Natural killer cell (primary cell): ENCODE measurements at regions not wholly inside any gene's neighbourhood (a gene's known extent, or its start where the extent isn't known, plus 50 kb on each side); places are given as distances from the start of the nearest gene placed in this dataset.

ENCODE experiments used
- ATAC-seq, 3 donors: fragments of 150-1000 bp in 2 of 3; fragments of 200-7000 bp in 1 of 3; cut with Tn5 transposase; 1 replicate in 1 of 3; 2 replicates in 2 of 3; pipeline ENCODE4 v1.10.0; 2021; ENCODE audit warnings: mild to moderate bottlenecking in 2 of 3, moderate library complexity in 2 of 3
- DNase-seq, 2 donors: peaks; one replicate each; pipeline versions ENCODE4 v3.0.0 to v3.0.0-alpha.2; 2013 to 2021; ENCODE audit warnings: mixed read lengths in 1 of 2
- H3K27ac ChIP-seq: one replicate; pipeline ENCODE4 v1.5.1; 2013; ENCODE audit warnings: mild to moderate bottlenecking, low read length
- H3K27me3 ChIP-seq: one replicate; pipeline ENCODE4 v1.6.1; 2013; ENCODE audit warnings: low read length; ENCODE audit not compliant: control insufficient read depth, insufficient read depth
- H3K36me3 ChIP-seq: one replicate; pipeline ENCODE4 v1.6.1; 2013; ENCODE audit warnings: low read length; ENCODE audit not compliant: control insufficient read depth, insufficient read depth
- H3K4me1 ChIP-seq: one replicate; pipeline ENCODE4 v1.6.1; 2013; ENCODE audit warnings: low read length; ENCODE audit not compliant: control insufficient read depth, insufficient read depth
- H3K4me3 ChIP-seq: one replicate; pipeline ENCODE4 v1.5.1; 2013; ENCODE audit warnings: low read length
- H3K9me3 ChIP-seq: one replicate; pipeline ENCODE4 v1.6.1; 2013; ENCODE audit warnings: low read length; ENCODE audit not compliant: control insufficient read depth, insufficient read depth
- H3K27ac Mint-ChIP-seq, 2 donors: one replicate each; pipeline ENCODE4 v1.8.0; 2022; ENCODE audit warnings: mild to moderate bottlenecking in 2 of 2, mixed read lengths in 2 of 2, moderate library complexity in 1 of 2
- H3K27me3 Mint-ChIP-seq, 2 donors: one replicate each; pipeline ENCODE4 v1.8.0; 2022; ENCODE audit warnings: low read depth in 2 of 2, mixed read lengths in 2 of 2
- H3K36me3 Mint-ChIP-seq: one replicate; pipeline ENCODE4 v1.8.0; 2022; ENCODE audit warnings: mixed read lengths
- H3K4me1 Mint-ChIP-seq, 2 donors: one replicate each; pipeline ENCODE4 v1.8.0; 2022; ENCODE audit warnings: mixed read lengths in 2 of 2
- H3K4me3 Mint-ChIP-seq: one replicate; pipeline ENCODE4 v1.8.0; 2022; ENCODE audit warnings: mild to moderate bottlenecking, moderate library complexity, mixed read lengths
- H3K9me3 Mint-ChIP-seq, 2 donors: one replicate each; pipeline ENCODE4 v1.8.0; 2022; ENCODE audit warnings: mixed read lengths in 2 of 2
- WGBS: methylation state at CpG from one replicate; pipeline ENCODE4 v1.1.7; 2013; ENCODE audit warnings: missing lambda C conversion rate; ENCODE audit not compliant: insufficient coverage; 5-methylcytosine and 5-hydroxymethylcytosine counted together
- intact Hi-C: fragments of 100-400 bp; cut with micrococcal nuclease; formaldehyde crosslinking; loops from one replicate; pipeline ENCODE4 v1.14.2; 2022
- TF ChIP-seq, protein P1 (sequence below): fragments of 200-600 bp; IDR thresholded peaks from one replicate; pipeline ENCODE4 v1.8.0; 2022; ENCODE audit warnings: antibody characterized with exemption

DNA sequence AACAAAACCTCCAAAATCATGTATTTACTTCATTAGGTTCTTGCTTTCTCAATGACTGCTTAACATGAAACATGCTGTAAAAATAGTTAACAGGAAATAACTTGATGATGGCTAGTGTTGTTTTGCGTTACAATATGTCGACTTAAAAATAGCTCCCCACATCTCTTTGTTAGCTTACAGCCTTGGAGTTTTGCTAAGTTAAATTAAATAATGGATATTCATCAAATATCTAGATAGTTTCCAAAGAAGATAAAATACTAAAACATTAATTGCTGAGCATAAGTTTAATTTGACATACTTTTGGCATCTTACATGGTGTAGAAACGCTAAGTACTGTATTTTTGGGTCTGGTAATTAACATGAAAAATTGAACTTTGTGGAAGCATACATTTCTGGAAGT lies 500.6 kb upstream of the NOVA1 start:
- Mint-ChIP-seq H3K36me3 (peaks cover 7% of the 10 kb centered on the region), H3K9me3 (peaks cover 11 to 14% of the 10 kb centered on the region in 2 donors), H3K4me3 (no peak overlapping the region), H3K27ac (no peak overlapping the region), H3K27me3 (no peaks in the 10 kb centered on the region), H3K4me1 (no peaks in the 10 kb centered on the region)
- H3K4me1 ChIP-seq = no peaks in the 10 kb centered on the region
- TF ChIP-seq, protein P1, sequence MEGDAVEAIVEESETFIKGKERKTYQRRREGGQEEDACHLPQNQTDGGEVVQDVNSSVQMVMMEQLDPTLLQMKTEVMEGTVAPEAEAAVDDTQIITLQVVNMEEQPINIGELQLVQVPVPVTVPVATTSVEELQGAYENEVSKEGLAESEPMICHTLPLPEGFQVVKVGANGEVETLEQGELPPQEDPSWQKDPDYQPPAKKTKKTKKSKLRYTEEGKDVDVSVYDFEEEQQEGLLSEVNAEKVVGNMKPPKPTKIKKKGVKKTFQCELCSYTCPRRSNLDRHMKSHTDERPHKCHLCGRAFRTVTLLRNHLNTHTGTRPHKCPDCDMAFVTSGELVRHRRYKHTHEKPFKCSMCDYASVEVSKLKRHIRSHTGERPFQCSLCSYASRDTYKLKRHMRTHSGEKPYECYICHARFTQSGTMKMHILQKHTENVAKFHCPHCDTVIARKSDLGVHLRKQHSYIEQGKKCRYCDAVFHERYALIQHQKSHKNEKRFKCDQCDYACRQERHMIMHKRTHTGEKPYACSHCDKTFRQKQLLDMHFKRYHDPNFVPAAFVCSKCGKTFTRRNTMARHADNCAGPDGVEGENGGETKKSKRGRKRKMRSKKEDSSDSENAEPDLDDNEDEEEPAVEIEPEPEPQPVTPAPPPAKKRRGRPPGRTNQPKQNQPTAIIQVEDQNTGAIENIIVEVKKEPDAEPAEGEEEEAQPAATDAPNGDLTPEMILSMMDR = no peak
- H3K9me3 ChIP-seq = peaks cover 6% of the 10 kb centered on the region
- H3K36me3 ChIP-seq = no peaks in the 10 kb centered on the region
- H3K27ac ChIP-seq = no peak overlapping the region
- no peaks in the 10 kb centered on the region for H3K27me3 ChIP-seq
- intact Hi-C loops = no loop called here
- H3K4me3 ChIP-seq = no peak overlapping the region
- WGBS = 0% methylated on average over 1 of the region's 3 CpGs
- DNase-seq (no peak), ATAC-seq (no peak)

DNA sequence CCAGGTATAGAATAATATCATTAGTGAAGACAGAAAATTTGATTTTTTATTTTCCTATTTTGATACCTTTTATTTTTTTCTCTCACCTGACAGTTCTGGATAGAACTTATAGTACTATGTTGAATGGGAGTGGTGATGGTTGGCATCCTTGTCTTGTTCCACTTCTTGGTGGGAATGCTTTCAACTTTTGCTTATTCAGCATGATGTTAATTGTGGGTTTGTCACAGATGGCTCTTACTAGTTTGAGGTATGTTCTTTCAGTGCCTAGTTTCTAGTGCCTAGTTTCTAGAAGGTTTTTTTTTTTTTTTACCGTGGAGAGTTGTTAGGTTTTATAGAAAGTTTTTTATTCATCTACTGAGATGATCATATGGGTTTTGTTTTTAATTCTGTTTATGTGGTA lies 516.3 kb upstream of the NOVA1 start:
- no CpG with 5 or more reads among the region's 1 CpG for WGBS
- Mint-ChIP-seq H3K4me3 (no peak overlapping the region), H3K27ac (no peak overlapping the region), H3K36me3 (peaks cover 12% of the 10 kb centered on the region), H3K27me3 (no peaks in the 10 kb centered on the region), H3K4me1 (no peaks in the 10 kb centered on the region), H3K9me3 (peaks cover 5 to 14% of the 10 kb centered on the region in 2 donors)
- peaks cover 2% of the 10 kb centered on the region for H3K9me3 ChIP-seq
- H3K27ac ChIP-seq = no peak overlapping the region
- H3K4me3 ChIP-seq = no peak overlapping the region
- H3K4me1 ChIP-seq = no peaks in the 10 kb centered on the region
- intact Hi-C loops = no loop called here
- no peak for ATAC-seq
- TF ChIP-seq, protein P1 = no peak
- no peaks in the 10 kb centered on the region for H3K36me3 ChIP-seq
- no peak for DNase-seq
- no peaks in the 10 kb centered on the region for H3K27me3 ChIP-seq

DNA sequence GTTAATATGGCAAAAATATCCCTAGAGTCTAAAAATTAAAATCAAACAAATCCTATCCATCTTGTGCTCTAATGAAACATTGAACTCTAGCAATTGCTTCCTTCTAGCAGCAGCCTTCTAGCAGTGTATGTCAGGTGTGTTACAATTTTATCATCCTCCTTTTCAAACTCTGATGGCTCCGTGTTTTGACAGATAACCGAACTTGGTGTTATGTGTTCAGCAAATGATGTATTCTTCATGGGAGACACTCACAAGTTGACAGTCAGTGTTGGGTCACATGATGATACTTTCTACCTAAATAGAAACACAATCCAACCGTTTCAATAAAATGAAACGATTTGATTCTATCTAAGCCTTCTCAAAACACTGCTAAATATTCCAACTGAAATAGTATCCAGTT lies 525.3 kb upstream of the NOVA1 start:
- no peak for ATAC-seq
- WGBS = 56% methylated on average over 2 of the region's 4 CpGs
- TF ChIP-seq, protein P1 = no peak
- no peak overlapping the region for H3K4me3 Mint-ChIP-seq
- no peak overlapping the region for H3K27ac Mint-ChIP-seq
- no peaks in the 10 kb centered on the region for H3K4me1 Mint-ChIP-seq
- H3K27me3 Mint-ChIP-seq = no peaks in the 10 kb centered on the region
- H3K9me3 Mint-ChIP-seq = peaks cover 6 to 29% of the 10 kb centered on the region in 2 donors
- Histone ChIP-seq H3K9me3 (peaks cover 22% of the 10 kb centered on the region), H3K36me3 (no peaks in the 10 kb centered on the region), H3K4me3 (no peak overlapping the region), H3K4me1 (no peaks in the 10 kb centered on the region), H3K27me3 (no peaks in the 10 kb centered on the region), H3K27ac (no peak overlapping the region)
- no peaks in the 10 kb centered on the region for H3K36me3 Mint-ChIP-seq
- intact Hi-C loops = no loop called here
- no peak for DNase-seq

DNA sequence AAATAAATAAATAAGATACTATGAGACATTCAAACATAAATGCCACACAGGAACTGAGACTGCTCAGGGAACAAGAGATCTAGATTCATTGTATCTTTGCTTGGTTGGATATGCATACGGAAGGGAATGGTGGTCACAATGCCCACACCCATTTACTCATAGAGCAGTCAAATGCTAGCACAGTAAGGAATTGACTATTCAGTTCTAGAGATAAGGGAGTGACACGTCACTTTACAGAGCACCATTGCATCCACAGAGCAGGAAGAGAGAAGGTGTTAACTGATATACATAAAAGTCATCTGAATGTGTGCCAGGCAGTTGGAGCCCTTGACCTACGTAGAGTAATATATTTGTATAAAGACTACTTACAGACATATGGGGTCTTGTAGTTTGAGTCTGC lies 530.0 kb upstream of the NOVA1 start:
- no peaks in the 10 kb centered on the region for H3K4me1 Mint-ChIP-seq
- H3K4me1 ChIP-seq = no peaks in the 10 kb centered on the region
- no peaks in the 10 kb centered on the region for H3K9me3 ChIP-seq
- no peaks in the 10 kb centered on the region for H3K27me3 ChIP-seq
- DNase-seq (no peak), ATAC-seq (no peak)
- H3K27ac Mint-ChIP-seq = no peak overlapping the region
- no peak overlapping the region for H3K27ac ChIP-seq
- intact Hi-C loops = no loop called here
- H3K27me3 Mint-ChIP-seq = no peaks in the 10 kb centered on the region
- no peaks in the 10 kb centered on the region for H3K36me3 Mint-ChIP-seq
- no CpG with 5 or more reads among the region's 3 CpGs for WGBS
- no peak overlapping the region for H3K4me3 Mint-ChIP-seq
- peaks cover 9 to 15% of the 10 kb centered on the region in 2 donors for H3K9me3 Mint-ChIP-seq
- TF ChIP-seq, protein P1 = no peak
- no peak overlapping the region for H3K4me3 ChIP-seq
- no peaks in the 10 kb centered on the region for H3K36me3 ChIP-seq
